ENCODE measurements at regions not wholly inside any gene's neighbourhood (a gene's known extent, or its start where the extent isn't known, plus 50 kb on each side); places are given as distances from the start of the nearest gene placed in this dataset.
"Not testable (repeated sequence)": the region's sequence is repeated elsewhere in the genome, so short reads cannot be mapped to it uniquely, and the experiment has no call there.

DNA sequence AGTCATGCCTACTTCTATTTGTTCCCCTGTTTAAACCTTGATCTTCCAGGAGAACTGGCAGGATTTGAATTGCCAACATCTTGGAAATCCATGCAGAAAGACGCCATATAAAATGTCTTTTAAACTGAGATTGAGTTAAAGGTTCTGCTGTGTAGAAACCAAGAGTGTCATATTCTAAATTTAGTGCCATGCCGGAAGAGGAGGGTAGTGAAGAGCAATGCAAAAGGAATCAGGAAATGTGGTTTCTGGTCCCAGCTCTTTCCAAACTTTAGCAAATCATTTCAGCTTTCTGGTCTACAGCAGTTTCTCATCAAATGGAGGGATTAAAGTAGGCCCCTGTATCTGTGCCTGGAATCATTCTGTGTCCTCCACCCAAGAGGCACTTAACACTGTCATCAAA is 85.7 kb downstream of the BTG1 start:
- no peak for DNase-seq

DNA sequence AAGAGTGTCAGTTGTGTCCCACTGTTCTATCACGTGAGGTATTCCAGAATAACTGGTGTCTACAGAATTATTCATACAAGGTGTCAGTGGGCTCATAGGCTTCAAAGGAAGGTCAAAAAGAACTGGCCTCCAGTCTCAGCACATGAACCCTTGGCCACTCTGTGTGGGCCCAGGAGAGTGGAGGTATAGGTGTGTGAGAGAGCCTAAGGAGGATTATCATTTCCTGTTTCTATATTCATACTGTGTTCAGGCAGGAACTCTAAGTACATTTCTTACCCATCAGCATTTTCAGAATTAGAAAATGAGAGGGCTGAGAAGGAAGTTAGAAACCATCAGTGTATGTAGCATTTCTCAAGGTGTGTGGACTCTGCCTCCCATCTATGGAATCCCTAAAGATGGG is 87.0 kb downstream of the BTG1 start:
- no peak for DNase-seq

- DNase-seq = not testable (repeated sequence)
Measured at GRCh38 chr12:92056756-92057155, 88.9 kb downstream of the BTG1 start.

- DNase-seq = no peak
Measured at GRCh38 chr12:92056290-92056689, 89.4 kb downstream of the BTG1 start.

- DNase-seq = peak; percentile 67 to 68
Measured at GRCh38 chr12:92055877-92056276, 89.8 kb downstream of the BTG1 start.

GRCh38 chr12:92051441-92051840 is 94.2 kb downstream of the BTG1 start:
- DNase-seq = no peak

- no peak for DNase-seq
Measured at GRCh38 chr12:92049403-92049802, 96.2 kb downstream of the BTG1 start.

- DNase-seq = peak; percentile 25 to 28
Measured at GRCh38 chr12:92047393-92047826, 98.2 kb downstream of the BTG1 start.

DNA sequence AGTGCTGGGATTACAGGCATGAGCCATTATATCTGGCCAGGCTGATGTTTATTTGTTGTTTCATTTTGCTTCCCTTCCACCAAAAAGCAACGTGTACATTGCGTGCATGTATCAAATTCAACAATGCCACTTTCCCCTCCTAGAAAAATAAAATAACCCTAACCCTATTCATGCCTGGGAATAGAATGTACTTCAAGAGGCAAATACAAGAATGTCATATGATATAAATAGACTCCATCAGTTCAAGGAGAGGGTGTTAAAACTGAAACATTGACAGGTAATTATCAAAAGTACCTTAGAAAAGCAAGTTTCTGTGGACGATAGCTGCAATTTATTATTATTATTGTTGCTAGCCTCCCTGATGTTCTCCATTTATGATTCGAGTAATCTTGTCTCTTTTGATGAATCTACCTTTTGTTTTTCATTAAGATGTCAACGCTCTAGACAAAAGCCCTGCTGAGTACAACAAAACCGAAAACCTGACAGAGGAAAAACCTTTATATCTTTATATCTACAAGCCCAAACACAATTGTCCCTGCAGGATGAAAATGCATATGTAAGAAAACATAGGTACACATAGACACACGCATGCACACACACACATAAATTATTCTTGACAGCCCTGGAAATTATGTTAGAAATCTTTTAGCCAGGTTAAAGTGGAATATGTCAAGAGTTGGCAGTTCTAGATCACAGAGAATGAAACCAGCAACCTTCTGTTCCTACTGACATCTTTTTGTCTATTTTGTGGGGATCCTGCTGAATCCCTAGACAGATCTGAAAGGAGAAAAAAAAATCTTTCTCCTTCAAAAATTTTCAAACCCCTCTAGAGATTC is 98.9 kb downstream of the BTG1 start:
- no peak for DNase-seq

- DNase-seq = no peak
Measured at GRCh38 chr12:92045852-92046251, 99.8 kb downstream of the BTG1 start.

- no peak for DNase-seq
Measured at GRCh38 chr12:92044435-92044834, 101.2 kb downstream of the BTG1 start.

DNA sequence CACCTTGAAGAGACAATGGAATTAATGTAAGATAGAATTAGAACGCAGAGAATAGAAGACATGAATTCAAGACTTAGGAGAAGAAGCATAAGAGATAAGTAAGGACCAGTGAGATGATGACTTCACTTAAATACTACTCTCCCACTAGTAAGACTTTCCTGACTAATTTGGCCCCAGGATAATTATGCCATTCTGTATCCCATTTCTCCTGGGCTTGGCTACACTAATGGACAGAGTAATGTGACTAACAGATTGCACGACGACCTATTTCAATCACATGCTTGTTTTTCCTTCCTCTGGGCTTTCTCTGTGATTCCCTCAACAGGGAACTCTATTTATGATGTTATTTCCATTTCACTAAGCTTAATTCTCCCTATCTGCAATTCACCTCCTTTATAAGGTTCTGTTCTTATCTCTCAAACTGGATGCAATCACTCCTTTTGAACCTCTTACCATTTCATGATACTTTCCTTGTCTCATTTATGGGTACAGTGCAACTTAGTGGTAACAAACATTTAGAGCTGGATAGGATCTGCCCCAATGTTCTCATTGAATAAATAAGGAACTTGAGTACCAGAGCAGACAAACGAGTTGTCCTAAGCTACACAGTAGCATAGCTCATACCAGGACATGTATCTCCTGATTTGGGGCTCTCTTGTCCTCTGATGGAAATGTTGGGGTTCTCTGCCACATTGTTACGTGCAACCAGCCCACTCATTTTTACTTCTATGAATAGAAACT is 102.7 kb downstream of the BTG1 start:
- DNase-seq = no peak

GRCh38 chr12:92041742-92042141 is 103.9 kb downstream of the BTG1 start:
- DNase-seq = peak in 1 of 2 experiments; percentile 7

DNA sequence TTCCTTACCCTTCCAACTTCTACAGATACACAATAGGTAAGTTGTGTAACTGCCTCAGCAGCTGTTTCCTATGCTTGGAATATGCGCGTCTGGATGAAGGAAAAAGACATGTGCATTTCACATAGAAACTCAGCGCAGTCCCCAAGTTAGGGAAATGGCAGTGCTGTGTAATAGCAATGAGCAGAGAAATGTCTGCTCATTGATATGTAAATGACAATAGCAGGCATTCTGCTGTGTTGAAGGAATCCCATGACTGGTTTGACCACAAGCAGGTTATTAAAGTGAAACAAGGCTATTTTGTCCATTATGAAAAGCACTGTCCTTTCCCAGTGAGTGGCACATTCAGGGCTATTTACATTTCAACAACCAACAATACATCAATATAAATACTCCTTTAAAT is 106.6 kb downstream of the BTG1 start:
- DNase-seq = no peak

DNA sequence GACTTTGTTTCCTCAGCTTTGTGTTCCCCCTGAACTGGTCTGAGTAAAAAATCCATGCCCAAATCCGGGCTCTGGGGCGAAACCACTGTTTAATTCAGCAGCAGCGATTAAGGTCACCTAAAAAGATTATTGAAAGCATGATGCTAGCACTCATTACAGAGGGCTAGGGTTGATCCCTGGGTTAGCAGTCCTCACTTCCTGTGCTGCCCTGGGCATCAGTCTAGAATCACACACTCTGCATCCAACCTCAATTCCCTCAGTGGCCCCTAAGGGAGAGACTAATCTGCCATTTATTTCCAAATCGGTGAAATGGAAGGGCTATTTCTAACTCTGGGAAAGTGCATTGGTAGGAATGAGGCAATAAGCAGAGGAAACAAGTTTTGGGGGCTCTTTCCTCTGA is 107.2 kb downstream of the BTG1 start:
- DNase-seq = no peak

- no peak for DNase-seq
Measured at GRCh38 chr12:92036771-92037453, 108.7 kb downstream of the BTG1 start.

DNA sequence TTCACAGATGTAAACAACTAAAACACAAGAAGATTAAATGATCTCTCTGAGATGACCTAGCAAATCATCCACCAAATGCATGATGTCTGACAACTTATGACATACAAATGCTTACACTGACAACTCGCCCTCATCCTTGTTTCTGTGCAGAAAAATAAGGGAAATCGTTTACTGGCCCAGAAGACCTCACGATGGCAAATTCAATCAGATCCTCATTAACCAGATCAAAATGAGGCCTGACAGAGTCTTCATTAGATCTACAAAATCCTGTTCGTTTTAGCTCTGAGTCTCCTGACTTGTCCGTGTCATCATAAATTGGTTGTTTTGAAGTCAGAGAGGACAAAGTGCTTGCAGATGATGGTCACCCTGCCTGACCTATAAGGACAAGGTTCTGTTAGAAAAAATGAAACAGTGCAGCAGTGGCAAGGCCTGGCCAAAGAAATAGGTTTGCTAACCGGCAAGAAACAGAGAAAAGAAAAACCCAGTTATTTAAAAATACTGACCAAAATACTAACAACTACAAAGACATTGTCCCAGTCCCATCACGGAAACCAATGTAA is 109.5 kb downstream of the BTG1 start:
- DNase-seq = no peak

GRCh38 chr12:92035477-92035876 is 110.2 kb downstream of the BTG1 start:
- DNase-seq = no peak

DNA sequence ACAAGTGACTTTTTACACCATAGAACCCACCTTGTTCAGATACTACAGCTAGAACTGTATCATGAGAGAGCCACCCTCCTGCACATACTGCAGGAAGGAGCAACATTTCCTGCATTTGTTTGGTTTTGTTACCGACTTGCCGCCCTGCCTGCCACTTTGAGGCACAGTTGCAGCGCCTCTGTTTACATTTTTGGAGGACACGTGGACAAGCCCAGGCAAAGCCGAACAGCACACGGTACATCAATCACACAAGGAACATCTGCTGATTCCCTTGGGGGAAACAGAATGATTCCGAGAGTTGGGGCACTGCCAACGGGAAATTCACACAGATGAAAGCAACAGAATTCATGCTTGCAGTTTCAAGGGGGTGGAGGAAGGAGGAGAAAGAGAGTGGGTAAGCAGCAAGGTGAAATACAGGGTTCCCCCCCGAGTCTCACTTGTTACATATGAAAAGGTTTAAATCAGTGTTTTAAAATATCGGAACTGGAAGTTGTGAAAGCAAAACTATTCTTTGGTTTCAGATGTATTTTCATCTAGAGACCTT is 110.7 kb downstream of the BTG1 start:
- peak; percentile 15 to 23 for DNase-seq

DNA sequence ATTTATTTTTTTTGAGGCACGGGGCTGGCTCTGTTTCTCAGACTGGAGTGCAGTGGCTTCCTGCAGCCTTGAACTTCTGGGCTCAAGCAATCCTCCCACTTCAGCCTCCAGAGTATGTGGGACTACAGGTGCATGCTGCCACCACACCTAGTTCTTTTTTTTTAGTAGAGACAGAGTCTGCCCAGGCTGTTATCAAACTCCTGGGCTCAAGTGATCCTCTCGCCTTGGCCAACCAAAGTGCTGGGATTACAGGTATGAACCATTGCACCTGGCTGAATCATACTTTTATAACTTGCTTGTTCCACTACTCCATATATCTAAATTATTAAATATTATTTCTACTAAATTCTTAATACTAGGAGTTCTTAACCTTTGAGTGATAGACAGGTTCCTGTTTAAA is 111.6 kb downstream of the BTG1 start:
- DNase-seq = no peak

DNA sequence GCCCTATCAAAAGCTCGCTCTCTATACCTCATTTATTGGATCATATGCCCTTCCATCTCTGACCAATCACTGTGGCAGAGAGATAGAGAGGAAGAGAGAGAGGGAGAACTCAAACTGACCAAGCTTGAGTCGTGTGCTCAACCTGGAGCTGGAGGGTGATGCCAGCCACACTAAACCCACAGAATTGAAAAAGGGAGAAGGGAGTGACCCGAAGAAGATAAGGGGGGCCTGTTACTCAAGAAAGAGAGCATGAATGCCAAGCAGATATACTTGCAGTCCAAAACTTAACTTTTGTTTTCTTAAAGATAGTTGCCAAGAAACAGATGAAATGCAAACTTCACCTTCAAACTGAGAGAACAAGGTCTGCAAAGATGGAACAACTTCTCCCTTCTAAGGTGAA is 112.7 kb downstream of the BTG1 start:
- no peak for DNase-seq

GRCh38 chr12:92032101-92032500 is 113.5 kb downstream of the BTG1 start:
- no peak for DNase-seq

GRCh38 chr12:92030618-92031017 is 115.0 kb downstream of the BTG1 start:
- DNase-seq = peak; percentile 30 to 37
